ENCODE measurements at regions not wholly inside any gene's neighbourhood (a gene's known extent, or its start where the extent isn't known, plus 50 kb on each side); places are given as distances from the start of the nearest gene placed in this dataset.

- intact Hi-C loops (cut with micrococcal nuclease), result no loop called here
Measured at GRCh38 chr13:108137176-108137575, 78.2 kb downstream of the LIG4 start.

DNA sequence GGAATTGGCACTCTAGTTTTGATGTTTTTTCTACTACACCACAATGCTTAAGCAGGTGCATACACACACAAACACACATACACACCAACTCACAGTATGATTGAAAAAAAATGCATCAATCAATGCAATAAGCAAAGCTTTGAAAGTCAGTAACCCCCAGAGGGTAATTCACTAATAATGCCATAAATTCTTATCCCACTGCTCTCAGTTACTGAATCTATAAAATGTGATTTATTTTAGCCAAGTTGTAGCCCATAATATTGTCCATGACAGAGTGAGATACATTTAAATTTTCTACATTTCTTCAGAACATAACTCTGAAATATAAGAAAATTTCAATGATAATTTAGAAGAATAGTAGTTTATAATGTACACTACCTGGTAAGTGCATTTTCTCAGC lies 87.9 kb downstream of the LIG4 start:
- Histone ChIP-seq H3K36me3 (no peaks in the 10 kb centered on the region), H3K9me3 (replicated peaks) (no peaks in the 10 kb centered on the region), H3K4me3 (no peak overlapping the region), H3K27me3 (ENCODE audit: low read depth) (no peaks in the 10 kb centered on the region), H3K27ac (replicated peaks) (no peak overlapping the region), H3K4me1 (no peaks in the 10 kb centered on the region)
- no peak for DNase-seq
- intact Hi-C loops (cut with micrococcal nuclease), result no loop called here
- TF ChIP-seq, protein P1, sequence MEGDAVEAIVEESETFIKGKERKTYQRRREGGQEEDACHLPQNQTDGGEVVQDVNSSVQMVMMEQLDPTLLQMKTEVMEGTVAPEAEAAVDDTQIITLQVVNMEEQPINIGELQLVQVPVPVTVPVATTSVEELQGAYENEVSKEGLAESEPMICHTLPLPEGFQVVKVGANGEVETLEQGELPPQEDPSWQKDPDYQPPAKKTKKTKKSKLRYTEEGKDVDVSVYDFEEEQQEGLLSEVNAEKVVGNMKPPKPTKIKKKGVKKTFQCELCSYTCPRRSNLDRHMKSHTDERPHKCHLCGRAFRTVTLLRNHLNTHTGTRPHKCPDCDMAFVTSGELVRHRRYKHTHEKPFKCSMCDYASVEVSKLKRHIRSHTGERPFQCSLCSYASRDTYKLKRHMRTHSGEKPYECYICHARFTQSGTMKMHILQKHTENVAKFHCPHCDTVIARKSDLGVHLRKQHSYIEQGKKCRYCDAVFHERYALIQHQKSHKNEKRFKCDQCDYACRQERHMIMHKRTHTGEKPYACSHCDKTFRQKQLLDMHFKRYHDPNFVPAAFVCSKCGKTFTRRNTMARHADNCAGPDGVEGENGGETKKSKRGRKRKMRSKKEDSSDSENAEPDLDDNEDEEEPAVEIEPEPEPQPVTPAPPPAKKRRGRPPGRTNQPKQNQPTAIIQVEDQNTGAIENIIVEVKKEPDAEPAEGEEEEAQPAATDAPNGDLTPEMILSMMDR (IDR thresholded peaks at IDR 0.05; ENCODE audit: borderline replicate concordance), result no peak

More at GRCh38 chr13:108137176-108137575, 78.2 kb downstream of the LIG4 start:
- no peak overlapping the region for H3K27ac ChIP-seq (replicated peaks)
- DNase-seq, result no peak
- no peaks in the 10 kb centered on the region for H3K36me3 ChIP-seq
- no peaks in the 10 kb centered on the region for H3K9me3 ChIP-seq (replicated peaks)
- no peaks in the 10 kb centered on the region for H3K4me1 ChIP-seq
- H3K27me3 ChIP-seq (ENCODE audit: low read depth), result peaks cover 23% of the 10 kb centered on the region
- H3K4me3 ChIP-seq, result no peak overlapping the region
- TF ChIP-seq, protein P1 (IDR thresholded peaks at IDR 0.05; ENCODE audit: borderline replicate concordance), result no peak

DNA sequence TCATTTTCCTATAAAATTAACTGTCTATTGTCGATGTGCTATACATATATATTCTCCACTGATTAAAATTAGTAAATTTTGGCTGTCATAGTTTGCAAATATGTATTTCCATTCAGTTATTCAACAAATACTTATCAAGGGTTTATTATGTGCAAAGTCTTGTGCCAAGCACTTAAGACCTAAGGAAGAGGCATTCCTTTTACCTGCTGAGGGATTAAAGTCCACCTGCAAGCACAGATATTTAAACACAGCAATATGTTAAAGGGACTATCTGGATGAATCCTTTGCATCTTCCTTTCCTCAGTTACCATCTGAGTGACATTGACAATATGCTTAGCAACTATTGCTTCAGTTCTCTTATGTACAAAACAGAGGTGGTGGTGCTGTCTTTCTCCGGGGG lies 89.3 kb downstream of the LIG4 start:
- Histone ChIP-seq H3K27ac (replicated peaks) (no peak overlapping the region), H3K4me3 (no peak overlapping the region), H3K9me3 (replicated peaks) (no peaks in the 10 kb centered on the region), H3K36me3 (no peaks in the 10 kb centered on the region), H3K27me3 (ENCODE audit: low read depth) (peaks cover 1% of the 10 kb centered on the region), H3K4me1 (no peaks in the 10 kb centered on the region)
- DNase-seq, result no peak
- TF ChIP-seq, protein P1 (IDR thresholded peaks at IDR 0.05; ENCODE audit: borderline replicate concordance), result no peak
- intact Hi-C loops (cut with micrococcal nuclease), result no loop called here

DNA sequence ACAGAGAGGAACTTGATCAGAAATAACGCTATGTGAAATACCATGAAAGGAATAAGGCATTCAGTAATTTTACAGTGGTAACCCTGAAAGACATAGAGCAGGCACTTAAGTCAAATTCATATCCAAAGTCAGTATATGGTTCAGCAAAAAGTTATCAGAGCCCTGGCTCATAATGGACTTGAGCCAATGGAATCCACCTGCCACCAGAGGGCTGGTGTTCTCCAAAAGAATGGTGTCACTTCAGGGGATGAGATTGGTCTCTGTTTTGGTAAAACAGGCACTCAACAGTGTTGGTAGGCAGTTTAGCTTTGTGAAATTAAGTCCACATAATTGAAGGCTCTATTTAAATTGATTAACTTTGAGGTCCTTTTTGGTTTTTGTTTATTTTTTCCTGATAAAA lies 93.9 kb downstream of the LIG4 start:
- Histone ChIP-seq H3K4me3 (no peak overlapping the region), H3K4me1 (no peaks in the 10 kb centered on the region), H3K27ac (replicated peaks) (no peak overlapping the region), H3K9me3 (replicated peaks) (no peaks in the 10 kb centered on the region), H3K36me3 (no peaks in the 10 kb centered on the region), H3K27me3 (ENCODE audit: low read depth) (peaks cover 12% of the 10 kb centered on the region)
- DNase-seq, result no peak
- TF ChIP-seq, protein P1 (IDR thresholded peaks at IDR 0.05; ENCODE audit: borderline replicate concordance), result no peak
- intact Hi-C loops (cut with micrococcal nuclease), result no loop called here

GRCh38 chr13:108120856-108121255 lies 94.5 kb downstream of the LIG4 start:
- no peak for DNase-seq
- TF ChIP-seq, protein P1 (IDR thresholded peaks at IDR 0.05; ENCODE audit: borderline replicate concordance), result no peak
- Histone ChIP-seq H3K4me1 (no peaks in the 10 kb centered on the region), H3K27me3 (ENCODE audit: low read depth) (peaks cover 12% of the 10 kb centered on the region), H3K4me3 (no peak overlapping the region), H3K27ac (replicated peaks) (no peak overlapping the region), H3K9me3 (replicated peaks) (no peaks in the 10 kb centered on the region), H3K36me3 (no peaks in the 10 kb centered on the region)
- intact Hi-C loops (cut with micrococcal nuclease), result no loop called here

DNA sequence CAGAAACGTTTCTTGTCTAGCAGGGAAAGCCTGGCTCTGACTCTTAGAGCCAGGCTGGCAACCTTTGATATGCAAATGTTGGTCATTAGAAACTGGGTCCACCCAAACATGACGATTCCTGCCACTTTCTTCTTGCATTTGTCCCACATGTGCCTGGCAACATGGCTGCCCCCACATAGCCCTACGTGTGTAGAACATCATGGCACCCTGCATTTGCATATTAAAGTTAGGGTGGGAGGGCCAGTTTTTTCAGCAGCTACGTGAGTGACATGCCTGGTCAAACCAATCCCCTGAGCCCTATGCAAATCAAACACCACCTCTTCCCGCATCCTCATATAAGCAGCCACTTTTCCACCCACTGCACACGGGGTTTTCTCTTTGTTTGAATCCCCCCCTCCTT lies 95.0 kb downstream of the LIG4 start:
- intact Hi-C loops (cut with micrococcal nuclease), result no loop called here
- Histone ChIP-seq H3K27me3 (ENCODE audit: low read depth) (peaks cover 12% of the 10 kb centered on the region), H3K36me3 (no peaks in the 10 kb centered on the region), H3K9me3 (replicated peaks) (no peaks in the 10 kb centered on the region), H3K4me3 (no peak overlapping the region), H3K4me1 (no peaks in the 10 kb centered on the region), H3K27ac (replicated peaks) (no peak overlapping the region)
- DNase-seq, result no peak
- TF ChIP-seq, protein P1 (IDR thresholded peaks at IDR 0.05; ENCODE audit: borderline replicate concordance), result no peak

Data from left ventricle myocardium inferior (tissue), 1 donor.